GM12874 (cell line): ENCODE measurements at regions not wholly inside any gene's neighbourhood (a gene's known extent, or its start where the extent isn't known, plus 50 kb on each side); places are given as distances from the start of the nearest gene placed in this dataset.

Source experiments
- CTCF ChIP-seq: IDR thresholded peaks from 2 replicates; pipeline ENCODE4 v1.5.1; 2011; ENCODE audit warnings: low read depth, mild to moderate bottlenecking, control low read depth, low read length, moderate library complexity; ENCODE audit not compliant: insufficient read depth

GRCh38 chr21:28857752-28858151, 134.9 kb downstream of the LTN1 start:
- TF ChIP-seq CTCF = no peak

- TF ChIP-seq CTCF = no peak
These were observed 136.0 kb downstream of the LTN1 start for GRCh38 chr21:28856588-28857250.

- no peak for TF ChIP-seq CTCF
These were observed 140.0 kb downstream of the LTN1 start for GRCh38 chr21:28852706-28853105.

GRCh38 chr21:28851645-28852044, 141.0 kb downstream of the LTN1 start:
- no peak for TF ChIP-seq CTCF

- TF ChIP-seq CTCF = no peak
These were observed 158.1 kb downstream of the LTN1 start for GRCh38 chr21:28834335-28835238.

- TF ChIP-seq CTCF = no peak
These were observed 159.1 kb downstream of the LTN1 start for GRCh38 chr21:28833609-28834008.

- no peak for TF ChIP-seq CTCF
These were observed 159.5 kb downstream of the LTN1 start for GRCh38 chr21:28833182-28833581.
